HCEC 1CT (cell line): ENCODE measurements at regions not wholly inside any gene's neighbourhood (a gene's known extent, or its start where the extent isn't known, plus 50 kb on each side); places are given as distances from the start of the nearest gene placed in this dataset.

Source experiments
- DNase-seq: peaks from one replicate; pipeline ENCODE4 v3.0.0-alpha.2; 2017

DNA sequence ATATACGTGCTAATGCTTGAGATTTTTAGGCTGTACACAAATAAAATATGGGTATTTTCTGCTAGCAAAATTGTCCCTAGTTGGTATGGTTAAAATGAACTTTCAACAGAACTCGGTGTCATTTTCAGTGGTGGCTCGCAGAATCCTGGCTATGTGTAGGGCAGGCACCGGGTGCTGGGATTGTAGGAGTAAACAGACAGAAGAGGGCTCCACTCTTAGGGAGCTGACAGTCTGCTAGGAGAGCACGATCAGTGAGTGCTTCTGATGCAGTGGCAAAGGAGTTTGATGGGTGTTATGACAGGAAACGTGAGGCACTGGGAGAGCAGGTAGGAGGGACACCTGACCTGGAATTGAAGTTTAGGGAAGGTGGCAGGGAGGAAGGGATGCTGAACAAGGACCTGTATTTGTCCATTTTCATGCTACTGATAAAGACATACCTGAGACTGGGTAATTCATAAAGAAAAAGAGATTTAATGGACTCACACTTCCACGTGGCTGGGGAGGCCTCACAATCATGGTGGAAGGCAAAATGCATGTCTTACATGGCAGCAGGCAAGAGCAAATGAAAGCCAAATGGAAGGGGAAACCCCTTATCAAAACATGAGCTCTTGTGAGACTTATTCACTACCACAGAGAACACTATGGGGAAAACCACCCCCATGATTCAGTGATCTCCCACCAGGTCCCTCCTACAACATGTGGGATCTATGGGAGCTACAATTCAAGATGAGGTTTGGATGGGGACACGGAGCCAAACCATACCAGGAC is 105.4 kb upstream of the LCLAT1 start:
- DNase-seq, result no peak

DNA sequence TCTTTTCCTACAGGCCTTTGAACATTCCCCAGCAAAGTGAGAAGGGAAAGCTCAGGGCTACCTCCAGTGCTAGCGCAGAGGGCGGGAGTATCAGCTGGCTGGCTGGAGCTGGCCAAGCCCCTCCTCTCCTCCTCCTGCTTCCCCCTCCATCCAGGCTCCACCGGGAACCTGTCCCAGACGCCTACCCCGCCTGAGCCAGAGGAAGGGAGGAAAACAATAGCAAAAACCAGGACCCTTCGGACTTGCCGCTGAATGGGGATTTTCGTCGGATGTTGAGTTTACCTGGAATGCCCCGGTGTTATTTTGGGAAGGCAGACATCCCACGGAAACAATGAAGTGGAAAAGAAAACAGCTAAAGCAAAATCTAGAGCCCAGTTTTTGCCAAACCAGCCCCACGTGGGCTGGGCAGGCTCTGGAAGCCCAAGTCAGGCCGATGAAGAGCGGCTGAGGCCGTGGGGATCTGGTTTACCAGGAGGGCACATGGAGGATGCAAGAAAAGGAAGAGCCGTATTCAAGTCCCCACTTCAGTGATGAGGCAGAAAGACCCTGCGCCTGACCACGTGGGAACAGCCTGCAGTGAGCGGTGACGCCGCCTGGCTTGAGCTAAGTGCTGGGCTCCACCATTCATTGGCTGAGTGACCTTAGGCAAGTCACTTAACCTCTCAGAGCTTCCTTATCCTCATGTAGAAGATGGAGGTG is 100.4 kb upstream of the LCLAT1 start:
- DNase-seq, result no peak

DNA sequence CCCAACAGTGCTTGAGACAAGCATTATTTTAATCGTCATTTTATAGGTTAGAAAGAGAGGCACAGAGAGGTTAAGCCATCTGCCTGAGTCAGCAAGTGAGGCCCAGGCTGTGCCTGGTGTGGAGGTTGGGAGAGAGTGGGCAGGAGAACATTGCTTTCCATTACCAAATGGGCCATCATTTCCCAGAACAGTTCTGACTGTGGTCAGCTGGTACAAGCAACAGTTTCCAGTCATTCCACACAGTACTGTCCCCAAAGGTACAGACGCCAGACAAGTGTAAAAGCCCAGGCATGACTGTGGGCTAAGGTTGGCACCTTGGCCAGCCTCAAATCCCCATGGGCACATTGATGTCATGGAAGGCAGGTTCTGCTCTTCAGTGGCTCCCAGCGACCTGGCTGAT is 98.2 kb upstream of the LCLAT1 start:
- no peak for DNase-seq

DNA sequence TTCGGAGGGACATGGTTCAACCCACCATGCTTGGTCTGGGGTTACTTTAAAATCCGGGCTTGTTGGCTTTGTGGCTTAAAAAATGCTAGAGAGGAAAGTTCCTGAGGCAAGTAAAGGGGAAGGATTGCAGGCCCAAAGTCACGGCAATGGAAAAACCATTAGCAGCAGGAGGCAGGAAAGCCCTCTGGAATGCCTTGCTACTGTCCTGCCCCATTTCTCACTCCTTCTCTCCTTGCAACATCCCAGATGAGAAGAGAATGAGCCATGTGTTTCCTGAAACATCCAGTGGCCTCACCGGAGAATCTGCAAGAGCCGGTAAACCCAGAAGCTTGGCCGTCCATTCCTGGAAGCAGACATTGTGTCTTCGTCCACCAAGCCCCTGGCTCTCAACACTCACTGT is 97.4 kb upstream of the LCLAT1 start:
- DNase-seq, result peak; percentile 38

DNA sequence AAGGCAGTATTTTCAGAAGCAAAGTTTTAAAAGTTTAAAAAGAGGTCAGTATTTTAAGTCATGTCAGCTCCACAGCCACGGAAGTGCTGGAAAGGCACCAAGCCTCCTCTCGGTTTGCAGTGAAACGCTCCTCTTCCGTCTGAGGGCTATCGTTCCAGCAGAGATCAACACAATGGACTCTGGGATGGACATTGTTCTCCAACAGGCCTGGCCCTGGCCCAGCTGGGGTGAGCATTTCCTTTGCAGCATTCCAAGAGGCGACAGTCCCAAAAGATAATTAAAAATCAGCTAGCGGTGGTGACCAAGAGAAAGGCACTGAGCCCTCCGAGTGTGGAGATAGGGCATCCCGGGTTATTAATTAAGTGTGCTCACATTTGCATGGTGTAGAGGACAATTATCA is 95.9 kb upstream of the LCLAT1 start:
- no peak for DNase-seq

DNA sequence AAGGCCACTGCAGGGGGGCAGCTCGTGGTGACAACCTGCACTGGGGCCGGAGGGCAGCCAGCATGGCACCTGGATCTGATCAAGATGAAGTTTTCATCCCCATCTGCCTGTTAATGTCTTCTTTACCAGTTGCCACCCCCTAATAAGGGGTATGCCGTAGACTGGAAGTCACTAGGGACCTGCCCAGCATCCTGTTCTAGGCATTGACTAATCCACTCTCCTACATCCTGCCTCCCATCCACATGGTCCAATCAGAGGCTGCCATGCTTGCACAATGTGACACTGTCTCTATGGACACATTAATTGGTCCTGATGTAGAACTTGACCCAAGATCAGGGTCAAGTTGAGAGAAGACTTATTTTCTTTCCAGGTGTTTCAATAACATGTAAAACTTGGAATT is 95.1 kb upstream of the LCLAT1 start:
- no peak for DNase-seq

DNA sequence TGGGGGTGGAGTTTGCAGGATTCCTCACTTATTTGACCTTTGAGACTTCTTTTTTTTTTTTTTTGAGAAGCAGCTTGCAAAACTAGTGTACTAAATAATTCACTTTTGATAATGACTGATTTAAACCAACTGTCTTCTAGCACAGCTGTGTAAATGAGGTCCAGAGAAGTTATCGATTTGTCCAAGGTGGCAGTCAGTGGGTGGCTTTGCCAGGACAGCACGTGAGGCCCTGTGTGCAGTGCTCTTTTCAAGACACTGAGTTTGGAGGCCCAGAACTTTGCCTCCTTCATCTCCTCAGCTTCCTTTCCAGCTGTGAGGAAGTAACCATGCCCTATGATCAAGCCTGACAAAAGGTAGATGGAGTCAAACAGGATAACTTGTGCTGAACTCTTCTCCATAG is 92.9 kb upstream of the LCLAT1 start:
- DNase-seq, result no peak

DNA sequence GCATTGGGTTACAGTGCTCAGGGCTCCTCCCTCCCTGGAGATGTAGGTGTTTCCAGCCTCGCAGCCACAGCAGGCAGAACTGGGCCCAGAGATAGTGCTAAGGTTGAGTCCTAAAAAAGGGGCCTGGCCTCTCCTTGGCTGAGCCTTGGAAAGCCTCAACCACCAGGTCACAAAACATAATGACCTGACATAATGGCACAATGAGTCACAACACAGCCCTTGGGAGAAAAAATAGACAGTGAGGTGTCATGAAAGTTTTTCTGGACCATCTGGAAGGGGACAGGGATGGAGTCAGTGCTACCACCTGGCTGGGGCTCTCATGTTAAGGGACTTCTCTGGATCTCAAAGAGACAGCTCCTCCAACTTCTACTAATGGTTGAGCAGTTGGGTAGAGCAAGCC is 92.4 kb upstream of the LCLAT1 start:
- peak; percentile 47 for DNase-seq

DNA sequence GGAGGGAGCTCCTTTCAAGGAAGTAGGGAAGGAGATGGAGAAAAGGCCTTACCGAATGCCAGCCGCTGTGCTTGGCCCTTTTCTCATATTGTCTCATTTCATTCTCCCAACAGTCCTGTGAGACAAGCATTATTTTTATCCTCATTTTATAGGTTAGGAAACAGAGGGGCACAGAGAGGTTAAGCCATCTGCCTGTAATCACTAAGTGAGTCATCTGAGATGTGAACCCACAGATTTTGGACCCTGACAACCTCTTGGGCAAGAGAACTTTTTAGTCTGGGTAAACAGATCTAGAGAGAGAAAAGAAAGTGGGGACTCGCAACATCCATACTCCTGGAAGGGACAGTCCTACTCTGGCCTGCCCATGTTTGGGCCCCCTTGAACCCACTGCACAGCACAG is 91.7 kb upstream of the LCLAT1 start:
- DNase-seq, result peak; percentile 49

DNA sequence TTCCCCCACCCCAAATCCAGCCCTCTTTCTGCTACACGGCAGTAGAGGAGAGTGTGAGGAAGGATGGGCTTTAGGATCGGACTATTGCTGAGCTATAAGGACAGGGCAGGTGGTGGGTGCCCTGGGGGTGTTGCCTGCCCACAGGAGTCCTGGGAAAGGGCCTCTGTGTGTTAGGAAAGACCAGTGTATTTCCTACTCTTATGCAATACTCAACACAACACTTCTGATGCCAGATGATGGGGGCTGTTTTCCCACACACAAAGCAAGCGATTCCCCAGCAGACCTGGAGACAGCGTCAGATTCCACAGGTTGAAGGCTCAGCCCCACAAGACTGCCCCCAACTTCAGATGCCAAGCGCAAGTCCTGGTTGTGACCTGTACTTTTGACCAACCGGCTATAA is 91.0 kb upstream of the LCLAT1 start:
- DNase-seq, result no peak

DNA sequence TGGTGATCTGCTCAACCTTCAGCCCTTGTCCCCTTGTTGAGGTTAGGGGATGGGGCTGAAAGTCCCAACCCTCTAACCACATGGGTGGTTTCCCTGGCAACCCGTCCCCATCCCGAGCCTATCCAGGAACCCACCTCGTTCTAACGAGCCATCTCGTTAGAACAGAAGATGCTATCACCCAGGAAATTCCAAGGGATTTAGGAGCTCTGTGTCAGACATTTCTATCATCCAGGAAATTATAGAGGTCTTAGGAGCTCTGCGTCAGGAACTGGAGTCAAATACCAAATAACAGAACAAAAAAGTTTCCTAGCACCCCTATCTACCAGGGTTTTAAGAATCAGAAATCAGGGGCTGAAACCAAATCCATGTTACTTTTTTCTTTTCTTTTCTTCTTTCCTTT is 90.3 kb upstream of the LCLAT1 start:
- no peak for DNase-seq

DNA sequence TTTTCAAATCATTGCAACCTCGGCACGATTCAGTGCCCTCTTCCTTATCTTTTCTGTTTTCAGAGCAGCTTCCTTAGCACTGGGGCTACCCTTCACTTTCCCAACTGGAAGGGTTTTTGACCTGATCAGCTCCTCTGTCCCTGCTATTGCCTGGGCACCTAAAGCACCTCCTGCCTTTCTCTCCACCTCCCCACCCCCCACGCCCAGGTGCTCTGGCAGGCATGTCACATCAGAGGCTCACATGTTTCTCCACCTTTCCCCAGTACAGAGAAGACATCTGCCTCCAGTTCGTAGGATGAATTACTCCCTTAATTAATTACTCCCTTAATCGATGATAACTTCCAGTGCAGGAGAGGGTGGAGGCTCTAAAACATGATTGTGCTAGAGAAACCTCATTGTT is 88.7 kb upstream of the LCLAT1 start:
- no peak for DNase-seq

DNA sequence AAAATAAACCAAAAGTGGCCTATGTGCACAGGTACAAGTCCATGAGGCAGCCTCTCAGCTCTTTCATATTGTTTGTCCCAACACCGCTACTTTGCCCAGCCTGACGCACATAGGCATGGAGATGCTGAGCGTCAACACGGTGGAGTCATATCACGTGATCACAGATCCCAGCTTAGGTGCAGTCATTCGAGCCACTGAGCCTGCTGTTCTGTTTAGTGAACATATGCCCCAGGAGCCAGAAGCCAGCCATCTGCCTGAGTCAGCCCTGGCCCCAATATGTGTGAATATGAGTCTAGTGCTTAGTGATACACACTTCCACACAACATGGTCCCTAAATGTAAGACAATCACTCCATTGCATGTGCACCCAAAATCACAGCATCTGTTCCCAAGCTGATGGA is 88.2 kb upstream of the LCLAT1 start:
- no peak for DNase-seq

DNA sequence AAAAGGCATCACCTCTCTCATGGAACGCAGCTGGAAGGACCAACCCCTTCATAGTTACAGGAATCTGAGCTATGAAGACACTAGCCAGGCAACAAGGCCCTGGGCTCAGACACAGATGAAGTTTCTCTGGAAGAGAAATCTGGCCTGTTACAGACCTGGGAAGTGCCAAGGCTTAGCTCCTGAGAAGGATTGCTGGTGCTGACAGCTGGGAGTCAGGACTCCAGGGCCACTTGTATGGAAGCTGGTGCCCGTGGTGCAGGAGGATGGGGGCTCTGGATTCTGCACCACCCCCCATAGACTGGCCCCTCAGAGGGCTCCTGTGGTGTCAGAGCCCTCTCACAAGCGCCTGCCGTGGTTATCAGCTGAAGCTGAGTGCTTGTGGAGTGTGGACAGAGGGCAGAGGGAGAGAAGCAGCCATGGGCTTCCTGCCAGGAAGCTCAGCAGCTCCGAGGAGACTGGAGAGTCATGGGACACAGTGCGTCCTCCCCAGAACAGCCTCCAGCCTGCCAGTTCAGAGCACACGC is 87.3 kb upstream of the LCLAT1 start:
- DNase-seq, result no peak

DNA sequence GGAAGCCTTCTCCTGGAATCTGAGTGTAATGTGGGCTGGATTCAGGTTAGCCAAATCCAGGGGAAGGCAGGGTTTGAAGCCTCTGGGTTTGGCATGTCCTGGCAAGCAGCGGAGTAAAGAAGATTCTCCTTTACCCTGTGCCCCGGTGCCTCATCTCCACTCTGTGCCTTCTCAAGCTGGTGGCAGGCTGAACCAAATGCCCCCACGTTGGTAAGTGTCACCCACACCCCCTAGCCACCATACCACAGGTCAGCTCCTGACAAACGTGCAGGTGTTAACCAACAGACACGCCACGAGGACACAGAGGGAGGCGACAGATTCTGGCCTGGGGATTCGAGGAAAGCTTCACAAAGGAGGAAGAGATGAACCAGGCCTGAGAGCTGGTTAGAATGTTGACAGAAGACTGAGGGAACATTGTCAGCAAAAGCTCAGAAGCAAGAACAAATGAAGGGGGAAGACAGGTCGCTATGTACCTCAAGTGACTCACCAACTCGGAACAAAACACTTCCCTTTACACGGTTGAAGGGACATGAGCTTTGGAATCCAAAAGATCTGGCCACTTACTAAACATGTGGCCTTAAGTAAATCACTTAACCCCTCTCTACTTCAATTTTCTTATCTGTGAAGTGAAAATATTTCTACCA is 85.2 kb upstream of the LCLAT1 start:
- no peak for DNase-seq

DNA sequence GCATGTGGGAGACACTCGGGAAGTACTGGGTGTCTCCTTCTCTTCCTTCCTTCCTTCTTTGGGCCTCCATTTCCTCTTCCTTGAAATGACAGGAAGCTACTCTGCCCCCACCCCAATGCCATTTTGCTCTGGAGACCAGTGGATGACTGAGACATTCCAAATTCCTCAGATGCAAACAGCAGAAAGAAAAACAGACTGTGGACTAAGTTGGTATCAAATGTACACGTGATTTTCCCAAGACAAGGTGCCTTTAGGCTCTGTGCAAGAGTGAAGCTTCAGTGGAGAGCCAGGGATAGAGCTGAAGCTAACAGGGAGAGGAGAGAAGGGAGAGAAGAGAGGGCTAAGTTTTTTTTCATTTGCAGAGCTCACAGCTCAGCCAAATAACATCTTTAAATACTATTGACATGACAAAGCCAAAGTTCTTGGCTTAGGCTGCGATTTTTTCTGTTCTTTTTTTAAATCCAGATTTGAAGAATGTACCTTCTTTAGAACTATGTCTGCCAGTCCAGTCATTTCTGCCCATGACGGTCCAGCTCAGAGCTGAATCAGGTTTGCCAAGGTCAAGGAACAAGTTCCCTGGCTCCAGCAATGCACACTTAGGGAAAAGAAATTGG is 84.5 kb upstream of the LCLAT1 start:
- DNase-seq, result peak; percentile 36

DNA sequence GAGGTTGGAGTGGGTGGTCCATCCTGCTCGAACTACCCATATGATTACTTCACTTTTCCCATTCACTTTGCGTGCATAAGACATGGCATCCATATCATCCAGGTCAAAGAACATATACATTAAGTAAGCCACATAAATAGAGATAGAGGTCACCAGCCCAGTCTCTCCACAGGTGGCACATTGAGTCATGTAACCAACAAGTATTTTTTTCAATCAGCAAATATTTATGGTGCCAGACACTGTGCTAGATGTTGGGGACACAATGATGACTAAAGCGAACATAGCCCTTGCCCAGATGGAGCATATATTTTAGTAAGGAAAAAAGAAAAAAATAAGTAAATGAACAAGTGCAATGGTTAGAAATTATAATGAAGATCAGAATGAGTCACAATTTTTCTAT is 83.6 kb upstream of the LCLAT1 start:
- no peak for DNase-seq

DNA sequence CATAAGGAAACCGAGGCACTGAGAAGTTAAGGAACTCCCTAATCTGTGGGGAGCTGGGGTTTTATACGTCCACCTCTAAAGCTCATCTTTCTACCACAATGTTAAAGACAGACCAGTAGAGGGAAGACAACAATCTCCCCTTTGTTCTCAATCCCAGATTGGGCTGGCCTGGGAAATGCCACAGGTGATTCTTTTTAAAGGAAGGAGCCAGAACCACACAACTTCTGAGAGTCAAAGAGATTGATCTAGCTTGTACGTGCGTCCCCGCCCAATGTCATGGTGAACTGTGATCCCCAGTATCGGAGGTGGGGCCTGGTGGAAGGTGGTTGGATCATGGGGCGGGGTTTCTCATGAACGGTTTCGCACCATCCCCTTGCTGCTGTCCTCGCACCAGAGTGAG is 81.8 kb upstream of the LCLAT1 start:
- DNase-seq, result no peak

DNA sequence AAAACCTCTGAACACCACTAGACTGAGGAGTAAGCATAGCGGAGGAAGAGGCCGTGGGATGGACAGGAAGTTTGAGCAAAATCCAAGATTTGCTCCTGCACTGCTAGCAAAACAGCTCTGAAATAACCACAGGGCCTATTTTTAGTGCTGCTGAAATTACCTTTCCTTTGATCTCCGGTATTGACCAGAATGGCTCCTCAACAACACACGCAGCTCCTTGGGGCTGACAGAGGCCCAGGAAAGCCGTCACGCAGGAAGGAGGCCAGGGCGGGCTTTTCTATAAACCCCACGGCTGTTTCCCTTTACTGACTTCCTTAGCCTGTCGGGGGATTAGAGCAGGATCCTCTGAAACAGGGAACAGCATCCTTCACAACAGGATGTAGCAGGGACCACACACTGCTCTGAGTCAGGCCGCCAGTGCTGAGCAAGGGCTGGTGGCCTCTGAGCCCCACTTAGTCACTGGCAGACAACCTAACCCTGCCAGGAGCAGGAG is 80.8 kb upstream of the LCLAT1 start:
- peak; percentile 76 for DNase-seq

DNA sequence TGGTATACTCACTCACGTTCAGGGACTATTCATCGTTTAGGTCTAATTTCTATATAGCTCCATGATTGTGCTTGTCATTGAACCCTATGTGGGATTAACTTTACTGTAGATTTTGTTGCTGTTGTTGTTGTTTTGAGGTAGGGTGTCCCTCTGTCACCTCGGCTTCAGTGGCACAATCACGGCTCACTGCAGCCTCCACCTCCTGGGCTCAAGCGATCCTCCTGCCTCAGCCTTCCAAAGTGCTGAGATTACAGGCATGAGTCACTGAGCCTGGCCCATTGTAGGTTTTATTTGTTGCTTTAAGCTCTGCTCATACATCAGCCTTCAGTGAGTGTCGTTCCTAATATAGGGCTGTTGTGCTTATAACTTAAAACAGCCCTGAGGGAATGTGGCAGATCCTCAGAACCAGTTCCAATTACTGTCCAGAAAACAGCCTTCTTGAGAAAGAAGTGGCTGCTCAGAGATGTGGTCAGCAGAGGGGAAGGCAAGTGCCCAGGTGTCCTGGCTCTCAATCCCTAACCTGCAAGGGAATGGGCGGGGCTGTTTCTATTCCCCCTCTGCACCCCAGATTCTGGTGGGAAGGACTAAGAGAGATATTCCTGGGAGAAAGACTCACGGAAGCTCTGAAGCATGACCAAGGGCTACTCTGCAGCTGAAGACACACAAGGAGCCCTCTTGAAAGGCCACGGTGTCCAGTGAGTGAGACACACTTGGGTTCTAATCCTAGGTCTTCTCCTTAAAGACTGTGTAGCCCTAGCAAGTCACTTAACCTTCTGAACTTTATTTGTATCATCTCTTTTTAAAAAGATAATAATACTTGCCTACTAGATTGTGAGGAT is 79.6 kb upstream of the LCLAT1 start:
- no peak for DNase-seq

DNA sequence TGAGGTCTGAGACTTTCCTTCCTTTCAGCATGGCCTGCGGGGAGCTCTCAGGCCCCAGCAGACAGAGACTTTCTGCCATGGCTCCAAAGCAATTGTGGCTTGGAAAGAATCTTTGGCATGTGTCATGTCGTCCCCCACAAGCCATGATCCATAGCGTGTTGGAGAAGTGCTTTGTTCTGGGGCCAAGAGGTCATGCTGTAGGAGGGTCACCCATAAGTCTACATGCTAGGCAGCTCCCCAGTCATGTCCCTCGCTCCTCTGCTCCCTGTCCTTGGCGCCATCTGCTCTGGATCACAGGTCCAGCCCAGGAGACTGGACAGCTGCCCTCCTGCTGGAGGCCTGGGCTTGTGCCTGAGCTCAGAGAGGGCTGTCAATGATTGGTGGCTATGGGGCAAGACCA is 78.8 kb upstream of the LCLAT1 start:
- peak; percentile 27 for DNase-seq

DNA sequence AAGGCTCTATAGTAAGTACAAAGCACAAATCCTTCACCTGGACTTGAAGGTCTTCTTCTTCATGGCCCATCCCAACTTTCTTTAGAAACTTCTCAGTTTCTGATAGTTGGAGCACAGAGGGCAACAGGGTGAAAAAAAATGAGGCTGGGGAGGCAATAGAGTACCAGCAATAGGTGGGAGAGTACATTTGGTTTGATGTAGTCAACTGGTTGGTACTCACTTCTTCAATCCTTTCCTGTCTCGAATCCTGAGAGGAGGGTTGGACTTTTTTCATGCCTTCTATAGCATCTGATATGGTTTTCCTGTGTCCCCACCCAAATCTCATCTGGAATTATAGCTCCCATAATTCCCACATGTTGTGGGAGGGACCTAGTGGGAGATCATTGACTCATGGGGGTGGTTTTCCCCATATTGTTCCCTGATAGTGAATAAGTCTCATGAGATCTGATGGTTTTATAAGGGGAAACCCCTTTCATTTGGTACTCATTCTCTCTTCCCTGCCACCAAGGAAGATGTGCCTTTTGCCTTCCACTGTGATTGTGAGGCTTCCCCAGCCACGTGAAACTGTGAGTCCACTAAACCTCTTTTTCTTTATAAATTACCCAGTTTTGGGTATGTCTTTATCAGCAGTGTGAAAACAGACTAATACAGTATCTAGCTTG is 75.9 kb upstream of the LCLAT1 start:
- DNase-seq, result no peak
